HG03159 (cell line): ENCODE measurements at regions not wholly inside any gene's neighbourhood (a gene's known extent, or its start where the extent isn't known, plus 50 kb on each side); places are given as distances from the start of the nearest gene placed in this dataset.
A peak's percentile ranks its signal among the peaks of the same experiment; 100 is the strongest.
"Not testable (repeated sequence)": the region's sequence is repeated elsewhere in the genome, so short reads cannot be mapped to it uniquely, and the experiment has no call there.

Experiments used
- ATAC-seq: cut with Tn5 transposase; IDR thresholded peaks from one replicate; pipeline ENCODE4 v1.9.1; 2021; ENCODE audit warnings: mild to moderate bottlenecking, moderate library complexity; ENCODE audit not compliant: unreplicated experiment

- no peak for ATAC-seq
Measured at GRCh38 chr7:65254061-65254460, 119.6 kb upstream of the ZNF92 start.

- peak; percentile 68 for ATAC-seq
Measured at GRCh38 chr7:65251851-65252620, 121.6 kb upstream of the ZNF92 start.

- no peak for ATAC-seq
Measured at GRCh38 chr7:65250697-65251395, 122.8 kb upstream of the ZNF92 start.

GRCh38 chr7:65250216-65250615 lies 123.4 kb upstream of the ZNF92 start:
- no peak for ATAC-seq

- no peak for ATAC-seq
Measured at GRCh38 chr7:65247491-65247890, 126.2 kb upstream of the ZNF92 start.

- no peak for ATAC-seq
Measured at GRCh38 chr7:65239707-65240352, 133.8 kb upstream of the ZNF92 start.

- no peak for ATAC-seq
Measured at GRCh38 chr7:65239324-65239706, 134.3 kb upstream of the ZNF92 start.

GRCh38 chr7:65238785-65239184 lies 134.9 kb upstream of the ZNF92 start:
- ATAC-seq, result no peak

GRCh38 chr7:65235586-65235985 lies 138.1 kb upstream of the ZNF92 start:
- ATAC-seq, result no peak

GRCh38 chr7:65233409-65234034 lies 140.1 kb upstream of the ZNF92 start:
- no peak for ATAC-seq

GRCh38 chr7:65230231-65230630 lies 143.4 kb upstream of the ZNF92 start:
- no peak for ATAC-seq

- no peak for ATAC-seq
Measured at GRCh38 chr7:65225422-65226006, 148.1 kb upstream of the ZNF92 start.

- ATAC-seq, result no peak
Measured at GRCh38 chr7:65222655-65223054, 151.0 kb upstream of the ZNF92 start.

- ATAC-seq, result no peak
Measured at GRCh38 chr7:65221683-65222082, 152.0 kb upstream of the ZNF92 start.

- no peak for ATAC-seq
Measured at GRCh38 chr7:65219623-65220022, 154.0 kb upstream of the ZNF92 start.

- peak; percentile 89 for ATAC-seq
Measured at GRCh38 chr7:65216469-65216868, 157.2 kb upstream of the ZNF92 start.

- ATAC-seq, result not testable (repeated sequence)
Measured at GRCh38 chr7:65213260-65213659, 160.4 kb upstream of the ZNF92 start.

- not testable (repeated sequence) for ATAC-seq
Measured at GRCh38 chr7:65199221-65199620, 174.4 kb upstream of the ZNF92 start.

- not testable (repeated sequence) for ATAC-seq
Measured at GRCh38 chr7:65193334-65194058, 180.2 kb upstream of the ZNF92 start.

GRCh38 chr7:65177041-65177440 lies 170.6 kb upstream of the ERV3-1 start:
- not testable (repeated sequence) for ATAC-seq
